BLaER1 treated with 17β-estradiol and CSF1 and Interleukin-3, amounts not matched to agents 10 nM and 100 nM (cell line): ENCODE measurements at regions not wholly inside any gene's neighbourhood (a gene's known extent, or its start where the extent isn't known, plus 50 kb on each side); places are given as distances from the start of the nearest gene placed in this dataset.
A peak's percentile ranks its signal among the peaks of the same experiment; 100 is the strongest.

Experiments used
- H3K27ac ChIP-seq, 11 experiments: shearing (Covaris generic); formaldehyde crosslinking; 2 replicates each; pipeline ENCODE4 v1.8.1; 2022
- H3K27me3 ChIP-seq, 11 experiments: shearing (Covaris generic); formaldehyde crosslinking; 2 replicates each; pipeline ENCODE4 v1.8.1; 2022
- H3K36me3 ChIP-seq, 11 experiments: shearing (Covaris generic); formaldehyde crosslinking; 2 replicates each; pipeline ENCODE4 v1.8.1; 2022
- H3K4me1 ChIP-seq, 10 experiments: shearing (Covaris generic); formaldehyde crosslinking; 2 replicates each; pipeline ENCODE4 v1.8.1; 2022
- H3K4me2 ChIP-seq, 11 experiments: shearing (Covaris generic); formaldehyde crosslinking; 2 replicates each; pipeline ENCODE4 v1.8.1; 2022
- H3K4me3 ChIP-seq, 10 experiments: shearing (Covaris generic); formaldehyde crosslinking; 2 replicates each; pipeline ENCODE4 v1.8.1; 2022
- H3K9ac ChIP-seq, 11 experiments: shearing (Covaris generic); formaldehyde crosslinking; 2 replicates each; pipeline ENCODE4 v1.8.1; 2022
- H3K9me3 ChIP-seq, 11 experiments: shearing (Covaris generic); formaldehyde crosslinking; replicated peaks in 1 of 11; 2 replicates each; pipeline ENCODE4 v1.8.1; 2022
- H4K20me1 ChIP-seq, 11 experiments: shearing (Covaris generic); formaldehyde crosslinking; 2 replicates each; pipeline ENCODE4 v1.8.1; 2022
- Cebpa-rat ChIP-seq, 11 experiments: shearing (Covaris generic); IDR thresholded peaks; 2 replicates each; pipeline ENCODE4 v1.8.1; 2022

- Histone ChIP-seq H3K27me3 (peaks cover 0 to 61% (median 0%) of the 10 kb centered on the region in 11 experiments; a peak in 4 of 22 replicates), H3K4me3 (no peak overlapping the region), H3K36me3 (no peaks in the 10 kb centered on the region), H4K20me1 (no peaks in the 10 kb centered on the region), H3K9ac (no peak overlapping the region), H3K4me2 (no peak overlapping the region), H3K4me1 (peaks cover 0 to 7% (median 0%) of the 10 kb centered on the region in 10 experiments; a peak in 1 of 20 replicates), H3K9me3 (peaks cover 0 to 3% (median 0%) of the 10 kb centered on the region in 11 experiments; a peak in 2 of 22 replicates), H3K27ac (no peak overlapping the region)
- no peak for TF ChIP-seq Cebpa-rat (IDR thresholded peaks at IDR 0.05)
Measured at GRCh38 chr12:75834591-75834990, 197.0 kb downstream of the PHLDA1 start.

GRCh38 chr12:75833268-75833667 lies 198.3 kb downstream of the PHLDA1 start:
- no peaks in the 10 kb centered on the region for H4K20me1 ChIP-seq
- H3K27me3 ChIP-seq = peaks cover 0 to 74% (median 0%) of the 10 kb centered on the region in 11 experiments; a peak in 4 of 22 replicates
- no peaks in the 10 kb centered on the region for H3K36me3 ChIP-seq
- H3K9me3 ChIP-seq = peaks cover 0 to 8% (median 0%) of the 10 kb centered on the region in 11 experiments; a peak in 9 of 22 replicates
- no peak overlapping the region for H3K27ac ChIP-seq
- TF ChIP-seq Cebpa-rat (IDR thresholded peaks at IDR 0.05) = no peak
- H3K4me2 ChIP-seq = no peak overlapping the region
- H3K9ac ChIP-seq = no peak overlapping the region
- no peak overlapping the region for H3K4me3 ChIP-seq
- H3K4me1 ChIP-seq = peaks cover 0 to 7% (median 0%) of the 10 kb centered on the region in 10 experiments; a peak in 1 of 20 replicates

GRCh38 chr12:75831402-75831801 lies 200.2 kb downstream of the PHLDA1 start:
- peaks cover 4 to 18% (median 10%) of the 10 kb centered on the region in 11 experiments; a peak in 17 of 22 replicates for H3K9me3 ChIP-seq
- H4K20me1 ChIP-seq = no peaks in the 10 kb centered on the region
- H3K4me1 ChIP-seq = peaks cover 0 to 7% (median 0%) of the 10 kb centered on the region in 10 experiments; a peak in 1 of 20 replicates
- no peaks in the 10 kb centered on the region for H3K36me3 ChIP-seq
- peaks cover 0 to 89% (median 0%) of the 10 kb centered on the region in 11 experiments; a peak in 4 of 22 replicates for H3K27me3 ChIP-seq
- no peak for TF ChIP-seq Cebpa-rat (IDR thresholded peaks at IDR 0.05)
- H3K27ac ChIP-seq = no peak overlapping the region
- H3K4me2 ChIP-seq = no peak overlapping the region
- H3K9ac ChIP-seq = no peak overlapping the region
- H3K4me3 ChIP-seq = no peak overlapping the region

- no peak overlapping the region for H3K4me3 ChIP-seq
- H3K4me2 ChIP-seq = no peak overlapping the region
- H3K27me3 ChIP-seq = peaks cover 0 to 88% (median 0%) of the 10 kb centered on the region in 11 experiments; a peak in 5 of 22 replicates
- TF ChIP-seq Cebpa-rat (IDR thresholded peaks at IDR 0.05) = no peak
- H3K36me3 ChIP-seq = no peaks in the 10 kb centered on the region
- H3K9me3 ChIP-seq = peaks cover 4 to 20% (median 12%) of the 10 kb centered on the region in 11 experiments; a peak in 18 of 22 replicates
- H4K20me1 ChIP-seq = no peaks in the 10 kb centered on the region
- no peak overlapping the region for H3K27ac ChIP-seq
- H3K9ac ChIP-seq = no peak overlapping the region
- peaks cover 0 to 13% (median 9%) of the 10 kb centered on the region in 10 experiments; a peak in 13 of 20 replicates for H3K4me1 ChIP-seq
Measured at GRCh38 chr12:75827061-75827460, 204.5 kb downstream of the PHLDA1 start.

GRCh38 chr12:75825686-75826085 lies 205.9 kb downstream of the PHLDA1 start:
- H4K20me1 ChIP-seq = no peaks in the 10 kb centered on the region
- H3K4me2 ChIP-seq = peak overlapping the region in 7 of 11 experiments; percentile 7 to 58 (median 25); a peak in 11 of 22 replicates
- TF ChIP-seq Cebpa-rat (IDR thresholded peaks at IDR 0.05) = no peak
- H3K36me3 ChIP-seq = no peaks in the 10 kb centered on the region
- no peak overlapping the region for H3K27ac ChIP-seq
- no peak overlapping the region for H3K9ac ChIP-seq
- H3K9me3 ChIP-seq = peaks cover 4 to 22% (median 12%) of the 10 kb centered on the region in 11 experiments; a peak in 18 of 22 replicates
- peaks cover 0 to 91% (median 0%) of the 10 kb centered on the region in 11 experiments; a peak in 5 of 22 replicates for H3K27me3 ChIP-seq
- peaks cover 0 to 13% (median 9%) of the 10 kb centered on the region in 10 experiments; a peak in 13 of 20 replicates for H3K4me1 ChIP-seq
- no peak overlapping the region for H3K4me3 ChIP-seq

GRCh38 chr12:75823475-75823874 lies 208.1 kb downstream of the PHLDA1 start:
- no peak overlapping the region for H3K9ac ChIP-seq
- H3K36me3 ChIP-seq = no peaks in the 10 kb centered on the region
- TF ChIP-seq Cebpa-rat (IDR thresholded peaks at IDR 0.05) = no peak
- peaks cover 0 to 92% (median 0%) of the 10 kb centered on the region in 11 experiments; a peak in 5 of 22 replicates for H3K27me3 ChIP-seq
- peaks cover 4 to 17% (median 11%) of the 10 kb centered on the region in 11 experiments; a peak in 16 of 22 replicates for H3K9me3 ChIP-seq
- peaks cover 0 to 15% (median 9%) of the 10 kb centered on the region in 10 experiments; a peak in 13 of 20 replicates for H3K4me1 ChIP-seq
- H3K4me3 ChIP-seq = no peak overlapping the region
- H3K4me2 ChIP-seq = peak overlapping the region in 3 of 11 experiments; percentile 0 to 24 (median 6); a peak in 5 of 22 replicates
- no peaks in the 10 kb centered on the region for H4K20me1 ChIP-seq
- no peak overlapping the region for H3K27ac ChIP-seq

GRCh38 chr12:75822416-75822815 lies 209.2 kb downstream of the PHLDA1 start:
- no peak overlapping the region for H3K4me2 ChIP-seq
- H3K4me3 ChIP-seq = no peak overlapping the region
- H3K4me1 ChIP-seq = peaks cover 0 to 17% (median 9%) of the 10 kb centered on the region in 10 experiments; a peak in 13 of 20 replicates
- H3K9me3 ChIP-seq = peaks cover 4 to 17% (median 11%) of the 10 kb centered on the region in 11 experiments; a peak in 16 of 22 replicates
- H3K27ac ChIP-seq = no peak overlapping the region
- no peaks in the 10 kb centered on the region for H3K36me3 ChIP-seq
- H3K27me3 ChIP-seq = peaks cover 0 to 90% (median 0%) of the 10 kb centered on the region in 11 experiments; a peak in 5 of 22 replicates
- no peak overlapping the region for H3K9ac ChIP-seq
- H4K20me1 ChIP-seq = no peaks in the 10 kb centered on the region
- TF ChIP-seq Cebpa-rat (IDR thresholded peaks at IDR 0.05) = no peak

GRCh38 chr12:75820848-75821578 lies 210.6 kb downstream of the PHLDA1 start:
- TF ChIP-seq Cebpa-rat (IDR thresholded peaks at IDR 0.05) = no peak
- no peaks in the 10 kb centered on the region for H3K36me3 ChIP-seq
- H3K4me1 ChIP-seq = peaks cover 6 to 25% (median 13%) of the 10 kb centered on the region in 10 experiments; a peak in 19 of 20 replicates
- no peak overlapping the region for H3K27ac ChIP-seq
- H3K9me3 ChIP-seq = 0 out of 22 replicates have a peak, but pooled peaks cover 0 to 4% (median 0%) of the 10 kb centered on the region in 11 experiments
- H3K4me3 ChIP-seq = no peak overlapping the region
- H3K27me3 ChIP-seq = peaks cover 0 to 88% (median 0%) of the 10 kb centered on the region in 11 experiments; a peak in 5 of 22 replicates
- no peaks in the 10 kb centered on the region for H4K20me1 ChIP-seq
- H3K9ac ChIP-seq = no peak overlapping the region
- no peak overlapping the region for H3K4me2 ChIP-seq

GRCh38 chr12:75820071-75820470 lies 211.5 kb downstream of the PHLDA1 start:
- Histone ChIP-seq H3K9me3 (0 out of 22 replicates have a peak, but pooled peaks cover 0 to 4% (median 0%) of the 10 kb centered on the region in 11 experiments), H3K27ac (no peak overlapping the region), H3K4me2 (no peak overlapping the region), H3K4me3 (no peak overlapping the region), H4K20me1 (no peaks in the 10 kb centered on the region), H3K27me3 (peaks cover 0 to 82% (median 0%) of the 10 kb centered on the region in 11 experiments; a peak in 5 of 22 replicates), H3K36me3 (no peaks in the 10 kb centered on the region), H3K4me1 (peaks cover 10 to 27% (median 15%) of the 10 kb centered on the region in 10 experiments), H3K9ac (no peak overlapping the region)
- no peak for TF ChIP-seq Cebpa-rat (IDR thresholded peaks at IDR 0.05)
